ENCODE measurements at regions not wholly inside any gene's neighbourhood (a gene's known extent, or its start where the extent isn't known, plus 50 kb on each side); places are given as distances from the start of the nearest gene placed in this dataset.
"Not testable (repeated sequence)": the region's sequence is repeated elsewhere in the genome, so short reads cannot be mapped to it uniquely, and the experiment has no call there.

GRCh38 chr9:41741173-41741572 lies 388.1 kb downstream of the CNTNAP3B start:
- BruUV-seq (replicated peaks); RAD21 ChIA-PET (ENCODE audit: low non-redundant PET in 1 of 2, low total read pairs in 2 of 2, uncharacterized antibody in 2 of 2, unreplicated experiment in 2 of 2): not testable (repeated sequence)

GRCh38 chr9:41738681-41739080 lies 390.5 kb downstream of the CNTNAP3B start:
- ATAC-seq; H3K4me1 ChIP-seq (ENCODE audit: control insufficient read depth in 1 of 2, insufficient read depth in 2 of 2, low read length in 2 of 2); DNase-seq (ENCODE audit: low read depth, low spot score); H3K36me3 ChIP-seq (ENCODE audit: control insufficient read depth in 1 of 2, insufficient read depth in 2 of 2, low read length in 2 of 2); H3K4me2 ChIP-seq (ENCODE audit: low read length); H3K27ac ChIP-seq (ENCODE audit: low read depth, low read length); H2AFZ ChIP-seq (ENCODE audit: low read depth, low read length, poor library complexity, severe bottlenecking); H3K9me2 ChIP-seq (ENCODE audit: insufficient read depth); CTCF ChIA-PET; intact Hi-C loops (cut with micrococcal nuclease); POLR2A ChIA-PET; RAD21 ChIA-PET (ENCODE audit: low non-redundant PET in 1 of 2, low total read pairs in 2 of 2, uncharacterized antibody in 2 of 2, unreplicated experiment in 2 of 2); H4K20me1 ChIP-seq (ENCODE audit: insufficient read depth); H3K79me2 ChIP-seq (ENCODE audit: insufficient read depth, low read length); H3K27me3 ChIP-seq (ENCODE audit: insufficient read depth, low read length); BruUV-seq (replicated peaks); H3K9me3 ChIP-seq (ENCODE audit: control insufficient read depth in 1 of 2, insufficient read depth in 1 of 2, low read depth in 1 of 2, low read length in 2 of 2); H3K9ac ChIP-seq (ENCODE audit: low read length); H3K4me3 ChIP-seq (replicated peaks in 1 of 2; ENCODE audit: low read depth in 1 of 2, low read length in 2 of 2): not testable (repeated sequence)

More at GRCh38 chr9:41741173-41741572, 388.1 kb downstream of the CNTNAP3B start:
- intact Hi-C loops (cut with micrococcal nuclease); H3K9me2 ChIP-seq (ENCODE audit: insufficient read depth); H3K4me3 ChIP-seq (replicated peaks in 1 of 2; ENCODE audit: low read depth in 1 of 2, low read length in 2 of 2); H3K27me3 ChIP-seq (ENCODE audit: insufficient read depth, low read length); H3K4me1 ChIP-seq (ENCODE audit: control insufficient read depth in 1 of 2, insufficient read depth in 2 of 2, low read length in 2 of 2); H4K20me1 ChIP-seq (ENCODE audit: insufficient read depth); H3K9me3 ChIP-seq (ENCODE audit: control insufficient read depth in 1 of 2, insufficient read depth in 1 of 2, low read depth in 1 of 2, low read length in 2 of 2); H2AFZ ChIP-seq (ENCODE audit: low read depth, low read length, poor library complexity, severe bottlenecking); H3K36me3 ChIP-seq (ENCODE audit: control insufficient read depth in 1 of 2, insufficient read depth in 2 of 2, low read length in 2 of 2); H3K9ac ChIP-seq (ENCODE audit: low read length); H3K4me2 ChIP-seq (ENCODE audit: low read length); DNase-seq (ENCODE audit: low read depth, low spot score); POLR2A ChIA-PET; H3K27ac ChIP-seq (ENCODE audit: low read depth, low read length); ATAC-seq; H3K79me2 ChIP-seq (ENCODE audit: insufficient read depth, low read length); CTCF ChIA-PET: not testable (repeated sequence)

- H3K36me3 ChIP-seq (ENCODE audit: control insufficient read depth in 1 of 2, insufficient read depth in 2 of 2, low read length in 2 of 2); RAD21 ChIA-PET (ENCODE audit: low non-redundant PET in 1 of 2, low total read pairs in 2 of 2, uncharacterized antibody in 2 of 2, unreplicated experiment in 2 of 2); H3K9me3 ChIP-seq (ENCODE audit: control insufficient read depth in 1 of 2, insufficient read depth in 1 of 2, low read depth in 1 of 2, low read length in 2 of 2); H3K27ac ChIP-seq (ENCODE audit: low read depth, low read length); H4K20me1 ChIP-seq (ENCODE audit: insufficient read depth); ATAC-seq; CTCF ChIA-PET; intact Hi-C loops (cut with micrococcal nuclease); H3K9ac ChIP-seq (ENCODE audit: low read length); BruUV-seq (replicated peaks); POLR2A ChIA-PET; DNase-seq (ENCODE audit: low read depth, low spot score); H3K4me2 ChIP-seq (ENCODE audit: low read length); H3K79me2 ChIP-seq (ENCODE audit: insufficient read depth, low read length); H2AFZ ChIP-seq (ENCODE audit: low read depth, low read length, poor library complexity, severe bottlenecking); H3K4me3 ChIP-seq (replicated peaks in 1 of 2; ENCODE audit: low read depth in 1 of 2, low read length in 2 of 2); H3K27me3 ChIP-seq (ENCODE audit: insufficient read depth, low read length); H3K4me1 ChIP-seq (ENCODE audit: control insufficient read depth in 1 of 2, insufficient read depth in 2 of 2, low read length in 2 of 2); H3K9me2 ChIP-seq (ENCODE audit: insufficient read depth): not testable (repeated sequence)
These were observed 430.0 kb downstream of the CNTNAP3B start for GRCh38 chr9:41699190-41699589.

- H3K79me2 ChIP-seq (ENCODE audit: insufficient read depth, low read length); H3K36me3 ChIP-seq (ENCODE audit: control insufficient read depth in 1 of 2, insufficient read depth in 2 of 2, low read length in 2 of 2); H4K20me1 ChIP-seq (ENCODE audit: insufficient read depth); H2AFZ ChIP-seq (ENCODE audit: low read depth, low read length, poor library complexity, severe bottlenecking); intact Hi-C loops (cut with micrococcal nuclease); ATAC-seq; CTCF ChIA-PET; H3K4me3 ChIP-seq (replicated peaks in 1 of 2; ENCODE audit: low read depth in 1 of 2, low read length in 2 of 2); BruUV-seq (replicated peaks); H3K4me1 ChIP-seq (ENCODE audit: control insufficient read depth in 1 of 2, insufficient read depth in 2 of 2, low read length in 2 of 2); H3K4me2 ChIP-seq (ENCODE audit: low read length); H3K27me3 ChIP-seq (ENCODE audit: insufficient read depth, low read length); H3K27ac ChIP-seq (ENCODE audit: low read depth, low read length); H3K9me3 ChIP-seq (ENCODE audit: control insufficient read depth in 1 of 2, insufficient read depth in 1 of 2, low read depth in 1 of 2, low read length in 2 of 2); DNase-seq (ENCODE audit: low read depth, low spot score); RAD21 ChIA-PET (ENCODE audit: low non-redundant PET in 1 of 2, low total read pairs in 2 of 2, uncharacterized antibody in 2 of 2, unreplicated experiment in 2 of 2); H3K9me2 ChIP-seq (ENCODE audit: insufficient read depth); POLR2A ChIA-PET; H3K9ac ChIP-seq (ENCODE audit: low read length): not testable (repeated sequence)
These were observed 432.1 kb downstream of the CNTNAP3B start for GRCh38 chr9:41697080-41697479.

- H3K4me2 ChIP-seq (ENCODE audit: low read length); H2AFZ ChIP-seq (ENCODE audit: low read depth, low read length, poor library complexity, severe bottlenecking); BruUV-seq (replicated peaks); RAD21 ChIA-PET (ENCODE audit: low non-redundant PET in 1 of 2, low total read pairs in 2 of 2, uncharacterized antibody in 2 of 2, unreplicated experiment in 2 of 2); intact Hi-C loops (cut with micrococcal nuclease); H3K27me3 ChIP-seq (ENCODE audit: insufficient read depth, low read length); H3K4me1 ChIP-seq (ENCODE audit: control insufficient read depth in 1 of 2, insufficient read depth in 2 of 2, low read length in 2 of 2); DNase-seq (ENCODE audit: low read depth, low spot score); H3K27ac ChIP-seq (ENCODE audit: low read depth, low read length); POLR2A ChIA-PET; H3K9me2 ChIP-seq (ENCODE audit: insufficient read depth); H3K9ac ChIP-seq (ENCODE audit: low read length); H3K79me2 ChIP-seq (ENCODE audit: insufficient read depth, low read length); H3K9me3 ChIP-seq (ENCODE audit: control insufficient read depth in 1 of 2, insufficient read depth in 1 of 2, low read depth in 1 of 2, low read length in 2 of 2); ATAC-seq; CTCF ChIA-PET; H3K4me3 ChIP-seq (replicated peaks in 1 of 2; ENCODE audit: low read depth in 1 of 2, low read length in 2 of 2); H4K20me1 ChIP-seq (ENCODE audit: insufficient read depth); H3K36me3 ChIP-seq (ENCODE audit: control insufficient read depth in 1 of 2, insufficient read depth in 2 of 2, low read length in 2 of 2): not testable (repeated sequence)
These were observed 449.9 kb downstream of the CNTNAP3B start for GRCh38 chr9:41679312-41679711.

Measured in HCT116 (cell line).